ENCODE measurements at regions not wholly inside any gene's neighbourhood (a gene's known extent, or its start where the extent isn't known, plus 50 kb on each side); places are given as distances from the start of the nearest gene placed in this dataset.

- TF ChIP-seq CTCF (conservative IDR thresholded peaks at IDR 0.05) (no peak), ZFX (IDR thresholded peaks at IDR 0.05) (no peak)
These were observed 178.8 kb downstream of the SNX18 start for GRCh38 chr5:54696346-54696745.
